ENCODE measurements at regions not wholly inside any gene's neighbourhood (a gene's known extent, or its start where the extent isn't known, plus 50 kb on each side); places are given as distances from the start of the nearest gene placed in this dataset.
A peak's percentile ranks its signal among the peaks of the same experiment; 100 is the strongest.

GRCh38 chr2:122078451-122078850 is 323.0 kb downstream of the TSN start:
- Histone ChIP-seq H3K4me3 (no peak overlapping the region), H3K4me1 (peaks cover 0 to 4% (median 0%) of the 10 kb centered on the region in 4 donors), H3K27me3 (no peaks in the 10 kb centered on the region), H3K9me3 (no peaks in the 10 kb centered on the region), H3K36me3 (no peaks in the 10 kb centered on the region), H3K27ac (no peak overlapping the region)
- TF ChIP-seq POLR2AphosphoS5 (IDR thresholded peaks at IDR 0.05), result no peak
- TF ChIP-seq EP300 (IDR thresholded peaks at IDR 0.05), result no peak
- TF ChIP-seq CTCF (IDR thresholded peaks at IDR 0.05), result no peak
- TF ChIP-seq POLR2A (IDR thresholded peaks at IDR 0.05), result no peak
- WGBS, 2 donors, result 82 to 90% methylated on average over 3 of the region's 3 CpGs
- DNase-seq (no peak), ATAC-seq (ENCODE audit: low FRiP score in 2 of 2) (no peak)

- H3K36me3 ChIP-seq, result no peaks in the 10 kb centered on the region
- no peaks in the 10 kb centered on the region for H3K9me3 ChIP-seq
- H3K27ac ChIP-seq, result no peak overlapping the region
- no peak overlapping the region for H3K4me3 ChIP-seq
- 82 to 91% methylated on average over 3 of the region's 3 CpGs for WGBS, 2 donors
- H3K4me1 ChIP-seq, result peaks cover 0 to 4% (median 0%) of the 10 kb centered on the region in 4 donors
- no peaks in the 10 kb centered on the region for H3K27me3 ChIP-seq
- ATAC-seq (ENCODE audit: low FRiP score in 2 of 2) (no peak), DNase-seq (no peak)
- no peak for TF ChIP-seq POLR2AphosphoS5 (IDR thresholded peaks at IDR 0.05)
- TF ChIP-seq CTCF (IDR thresholded peaks at IDR 0.05), result no peak
- no peak for TF ChIP-seq EP300 (IDR thresholded peaks at IDR 0.05)
- no peak for TF ChIP-seq POLR2A (IDR thresholded peaks at IDR 0.05)
Measured at GRCh38 chr2:122079844-122080243, 324.4 kb downstream of the TSN start.

- Histone ChIP-seq H3K4me3 (no peak overlapping the region), H3K9me3 (no peaks in the 10 kb centered on the region), H3K27me3 (no peaks in the 10 kb centered on the region), H3K4me1 (peaks cover 0 to 4% (median 0%) of the 10 kb centered on the region in 4 donors), H3K27ac (no peak overlapping the region), H3K36me3 (no peaks in the 10 kb centered on the region)
- 88 to 96% methylated on average over 4 of the region's 4 CpGs for WGBS, 2 donors
- ATAC-seq (ENCODE audit: low FRiP score in 2 of 2) (no peak), DNase-seq (no peak)
- TF ChIP-seq CTCF (IDR thresholded peaks at IDR 0.05) (no peak), POLR2A (IDR thresholded peaks at IDR 0.05) (no peak), POLR2AphosphoS5 (IDR thresholded peaks at IDR 0.05) (no peak), EP300 (IDR thresholded peaks at IDR 0.05) (no peak)
Measured at GRCh38 chr2:122080316-122080715, 324.9 kb downstream of the TSN start.

GRCh38 chr2:122080871-122081270 is 325.4 kb downstream of the TSN start:
- Histone ChIP-seq H3K4me1 (peaks cover 0 to 4% (median 0%) of the 10 kb centered on the region in 4 donors), H3K9me3 (no peaks in the 10 kb centered on the region), H3K36me3 (no peaks in the 10 kb centered on the region), H3K27me3 (no peaks in the 10 kb centered on the region), H3K4me3 (no peak overlapping the region), H3K27ac (no peak overlapping the region)
- no peak for DNase-seq
- 84% methylated on average over 2 of the region's 2 CpGs for WGBS, 2 donors
- TF ChIP-seq EP300 (IDR thresholded peaks at IDR 0.05) (no peak), POLR2A (IDR thresholded peaks at IDR 0.05) (no peak), POLR2AphosphoS5 (IDR thresholded peaks at IDR 0.05) (no peak), CTCF (IDR thresholded peaks at IDR 0.05) (no peak)
- ATAC-seq (ENCODE audit: low FRiP score in 2 of 2), result no peak

GRCh38 chr2:122081751-122082150 is 326.3 kb downstream of the TSN start:
- Histone ChIP-seq H3K4me1 (peaks cover 0 to 4% (median 0%) of the 10 kb centered on the region in 4 donors), H3K36me3 (no peaks in the 10 kb centered on the region), H3K27me3 (no peaks in the 10 kb centered on the region), H3K9me3 (no peaks in the 10 kb centered on the region), H3K27ac (no peak overlapping the region), H3K4me3 (no peak overlapping the region)
- peak; percentile 26 to 79 for ATAC-seq (ENCODE audit: low FRiP score in 2 of 2)
- TF ChIP-seq EP300 (IDR thresholded peaks at IDR 0.05) (no peak), POLR2AphosphoS5 (IDR thresholded peaks at IDR 0.05) (no peak), CTCF (IDR thresholded peaks at IDR 0.05) (no peak), POLR2A (IDR thresholded peaks at IDR 0.05) (no peak)
- DNase-seq, result no peak
- 54 to 64% methylated on average over 3 of the region's 3 CpGs for WGBS, 2 donors
